ENCODE measurements at regions not wholly inside any gene's neighbourhood (a gene's known extent, or its start where the extent isn't known, plus 50 kb on each side); places are given as distances from the start of the nearest gene placed in this dataset.
"Not testable (repeated sequence)": the region's sequence is repeated elsewhere in the genome, so short reads cannot be mapped to it uniquely, and the experiment has no call there.

- peaks cover 0 to 15% (median 2%) of the 10 kb centered on the region in 8 donors for H3K9me3 ChIP-seq
- WGBS, 5 donors = 48 to 77% (median 58%) methylated on average over 1 of the region's 1 CpG
- intact Hi-C loops (cut with DNase I; ENCODE audit: low total_unique reads) = no loop called here
- no peak overlapping the region for H3K4me3 ChIP-seq
- H3K36me3 ChIP-seq = no peaks in the 10 kb centered on the region
- H3K27ac ChIP-seq = no peak overlapping the region
- no peak for DNase-seq
- H3K4me1 ChIP-seq = no peaks in the 10 kb centered on the region
- TF ChIP-seq POLR2AphosphoS5 (IDR thresholded peaks at IDR 0.05) = no peak
- no peak for TF ChIP-seq CTCF (IDR thresholded peaks at IDR 0.05 in 8 of 11, conservative IDR thresholded peaks at IDR 0.05 in 3 of 11)
- TF ChIP-seq POLR2A (IDR thresholded peaks at IDR 0.05) = no peak
- no peaks in the 10 kb centered on the region for H3K27me3 ChIP-seq (replicated peaks in 1 of 7)
Measured at GRCh38 chr4:91887926-91888325, 415.8 kb upstream of the GRID2 start.

GRCh38 chr4:91891217-91891616, 412.5 kb upstream of the GRID2 start:
- DNase-seq; H3K4me3 ChIP-seq; H3K27ac ChIP-seq; intact Hi-C loops (cut with DNase I; ENCODE audit: low total_unique reads); H3K4me1 ChIP-seq; H3K27me3 ChIP-seq (replicated peaks in 1 of 7); H3K36me3 ChIP-seq: not testable (repeated sequence)
- 74 to 93% (median 87%) methylated on average over 4 to 5 of the region's 5 CpGs for WGBS, 5 donors
- peaks cover 0 to 15% (median 2%) of the 10 kb centered on the region in 8 donors for H3K9me3 ChIP-seq

GRCh38 chr4:91894006-91894405, 409.8 kb upstream of the GRID2 start:
- DNase-seq = no peak
- no peak overlapping the region for H3K27ac ChIP-seq
- no peaks in the 10 kb centered on the region for H3K4me1 ChIP-seq
- TF ChIP-seq POLR2A (IDR thresholded peaks at IDR 0.05) = no peak
- no peak for TF ChIP-seq CTCF (IDR thresholded peaks at IDR 0.05 in 8 of 11, conservative IDR thresholded peaks at IDR 0.05 in 3 of 11)
- no peak for TF ChIP-seq POLR2AphosphoS5 (IDR thresholded peaks at IDR 0.05)
- peaks cover 0 to 11% (median 2%) of the 10 kb centered on the region in 8 donors for H3K9me3 ChIP-seq
- intact Hi-C loops (cut with DNase I; ENCODE audit: low total_unique reads) = no loop called here
- H3K4me3 ChIP-seq = no peak overlapping the region
- no peaks in the 10 kb centered on the region for H3K27me3 ChIP-seq (replicated peaks in 1 of 7)
- H3K36me3 ChIP-seq = no peaks in the 10 kb centered on the region

GRCh38 chr4:91904556-91904955, 399.2 kb upstream of the GRID2 start:
- TF ChIP-seq CTCF (IDR thresholded peaks at IDR 0.05 in 8 of 11, conservative IDR thresholded peaks at IDR 0.05 in 3 of 11) (no peak), POLR2AphosphoS5 (IDR thresholded peaks at IDR 0.05) (no peak)
- DNase-seq = no peak
- WGBS, 5 donors = 24 to 56% (median 44%) methylated on average over 1 of the region's 1 CpG

GRCh38 chr4:91909963-91910362, 393.8 kb upstream of the GRID2 start:
- Histone ChIP-seq H3K27me3 (replicated peaks in 1 of 7) (no peaks in the 10 kb centered on the region), H3K9me3 (no peaks in the 10 kb centered on the region), H3K27ac (no peak overlapping the region), H3K4me1 (no peaks in the 10 kb centered on the region), H3K4me3 (no peak overlapping the region), H3K36me3 (no peaks in the 10 kb centered on the region)
- 20 to 38% (median 32%) methylated on average over 2 of the region's 2 CpGs for WGBS, 5 donors
- intact Hi-C loops (cut with DNase I; ENCODE audit: low total_unique reads) = no loop called here
- no peak for TF ChIP-seq CTCF (IDR thresholded peaks at IDR 0.05 in 8 of 11, conservative IDR thresholded peaks at IDR 0.05 in 3 of 11)
- TF ChIP-seq POLR2AphosphoS5 (IDR thresholded peaks at IDR 0.05) = no peak
- no peak for TF ChIP-seq POLR2A (IDR thresholded peaks at IDR 0.05)
- no peak for DNase-seq

More at GRCh38 chr4:91904556-91904955, 399.2 kb upstream of the GRID2 start:
- intact Hi-C loops (cut with DNase I; ENCODE audit: low total_unique reads) = no loop called here
- Histone ChIP-seq H3K9me3 (no peaks in the 10 kb centered on the region), H3K27me3 (replicated peaks in 1 of 7) (no peaks in the 10 kb centered on the region), H3K36me3 (no peaks in the 10 kb centered on the region), H3K4me1 (no peaks in the 10 kb centered on the region), H3K4me3 (no peak overlapping the region), H3K27ac (no peak overlapping the region)

All from spleen (tissue), 11 donors.